ENCODE measurements at regions not wholly inside any gene's neighbourhood (a gene's known extent, or its start where the extent isn't known, plus 50 kb on each side); places are given as distances from the start of the nearest gene placed in this dataset.

DNA sequence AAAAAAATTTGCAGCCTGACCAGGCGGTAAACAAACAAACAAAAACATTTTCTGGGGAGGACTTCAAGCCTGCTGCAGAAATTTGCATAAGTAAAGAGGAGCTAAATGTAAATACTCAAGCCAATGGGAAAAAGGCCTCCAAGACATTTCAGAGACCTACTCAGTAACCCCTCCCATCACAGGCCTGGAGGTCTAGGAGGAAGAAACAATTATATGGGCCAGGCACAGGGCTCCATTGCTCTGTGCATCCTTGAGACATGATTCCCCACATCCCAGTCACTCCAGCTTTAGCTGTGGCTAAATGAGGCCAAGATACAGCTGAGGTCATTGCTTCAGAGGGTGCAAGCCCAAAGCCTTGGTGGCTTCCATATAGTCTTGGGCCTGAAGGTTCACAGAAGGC, 793.4 kb downstream of the SLITRK1 start:
- no peak for TF ChIP-seq EZH2 (IDR thresholded peaks at IDR 0.05)
- TF ChIP-seq POLR2AphosphoS5 (IDR thresholded peaks at IDR 0.05; ENCODE audit: borderline replicate concordance, low read depth, low read length) = no peak

All from SK-N-MC (cell line).